ENCODE measurements at regions not wholly inside any gene's neighbourhood (a gene's known extent, or its start where the extent isn't known, plus 50 kb on each side); places are given as distances from the start of the nearest gene placed in this dataset.
"Not testable (repeated sequence)": the region's sequence is repeated elsewhere in the genome, so short reads cannot be mapped to it uniquely, and the experiment has no call there.

- H3K36me3 Mint-ChIP-seq; DNase-seq; H3K27me3 Mint-ChIP-seq; intact Hi-C loops (cut with micrococcal nuclease); H3K4me3 Mint-ChIP-seq; H3K4me1 Mint-ChIP-seq (ENCODE audit: low read depth); H3K9me3 Mint-ChIP-seq; POLR2A ChIA-PET; H3K27ac Mint-ChIP-seq; CTCF ChIA-PET: not testable (repeated sequence)
These were observed 122.5 kb downstream of the TMEM121 start for GRCh38 chr14:105648609-105649535.

- H3K27me3 Mint-ChIP-seq; DNase-seq; intact Hi-C loops (cut with micrococcal nuclease); H3K4me3 Mint-ChIP-seq; H3K36me3 Mint-ChIP-seq; CTCF ChIA-PET; H3K27ac Mint-ChIP-seq; H3K9me3 Mint-ChIP-seq; POLR2A ChIA-PET; H3K4me1 Mint-ChIP-seq (ENCODE audit: low read depth): not testable (repeated sequence)
These were observed 125.9 kb downstream of the TMEM121 start for GRCh38 chr14:105652317-105652716.

- intact Hi-C loops (cut with micrococcal nuclease): not testable (repeated sequence)
These were observed 127.5 kb downstream of the TMEM121 start for GRCh38 chr14:105653921-105654320.

GRCh38 chr14:105659255-105659654 lies 132.9 kb downstream of the TMEM121 start:
- H3K27ac Mint-ChIP-seq; DNase-seq; CTCF ChIA-PET; H3K36me3 Mint-ChIP-seq; H3K4me1 Mint-ChIP-seq (ENCODE audit: low read depth); POLR2A ChIA-PET; intact Hi-C loops (cut with micrococcal nuclease); H3K4me3 Mint-ChIP-seq: not testable (repeated sequence)
- peaks cover 30% of the 10 kb centered on the region for H3K9me3 Mint-ChIP-seq
- peaks cover 20% of the 10 kb centered on the region for H3K27me3 Mint-ChIP-seq

More at GRCh38 chr14:105653921-105654320, 127.5 kb downstream of the TMEM121 start:
- DNase-seq; CTCF ChIA-PET; H3K36me3 Mint-ChIP-seq; H3K4me3 Mint-ChIP-seq; POLR2A ChIA-PET; H3K27ac Mint-ChIP-seq; H3K27me3 Mint-ChIP-seq; H3K4me1 Mint-ChIP-seq (ENCODE audit: low read depth): not testable (repeated sequence)
- H3K9me3 Mint-ChIP-seq: peaks cover 12% of the 10 kb centered on the region

GRCh38 chr14:105659935-105660527 lies 133.6 kb downstream of the TMEM121 start:
- ChIA-PET CTCF (no interaction called here), POLR2A (no interaction called here)
- H3K9me3 Mint-ChIP-seq: peaks cover 30% of the 10 kb centered on the region
- H3K27ac Mint-ChIP-seq: no peak overlapping the region
- peaks cover 20% of the 10 kb centered on the region for H3K27me3 Mint-ChIP-seq
- DNase-seq: no peak
- H3K4me3 Mint-ChIP-seq: no peak overlapping the region
- H3K4me1 Mint-ChIP-seq (ENCODE audit: low read depth): no peaks in the 10 kb centered on the region
- no peaks in the 10 kb centered on the region for H3K36me3 Mint-ChIP-seq
- intact Hi-C loops (cut with micrococcal nuclease): no loop called here

GRCh38 chr14:105660816-105661531 lies 134.6 kb downstream of the TMEM121 start:
- no peak for DNase-seq
- H3K27ac Mint-ChIP-seq: no peak overlapping the region
- ChIA-PET POLR2A (no interaction called here), CTCF (no interaction called here)
- peaks cover 20% of the 10 kb centered on the region for H3K27me3 Mint-ChIP-seq
- intact Hi-C loops (cut with micrococcal nuclease): no loop called here
- H3K4me1 Mint-ChIP-seq (ENCODE audit: low read depth): no peaks in the 10 kb centered on the region
- H3K36me3 Mint-ChIP-seq: no peaks in the 10 kb centered on the region
- H3K4me3 Mint-ChIP-seq: no peak overlapping the region
- H3K9me3 Mint-ChIP-seq: peaks cover 30% of the 10 kb centered on the region

GRCh38 chr14:105662043-105662442 lies 135.7 kb downstream of the TMEM121 start:
- H3K4me1 Mint-ChIP-seq (ENCODE audit: low read depth); intact Hi-C loops (cut with micrococcal nuclease); DNase-seq; H3K4me3 Mint-ChIP-seq; H3K36me3 Mint-ChIP-seq; POLR2A ChIA-PET; CTCF ChIA-PET; H3K27ac Mint-ChIP-seq: not testable (repeated sequence)
- H3K9me3 Mint-ChIP-seq: peaks cover 30% of the 10 kb centered on the region
- H3K27me3 Mint-ChIP-seq: peaks cover 20% of the 10 kb centered on the region

GRCh38 chr14:105662592-105662991 lies 136.2 kb downstream of the TMEM121 start:
- H3K4me3 Mint-ChIP-seq; CTCF ChIA-PET; H3K36me3 Mint-ChIP-seq; H3K4me1 Mint-ChIP-seq (ENCODE audit: low read depth); DNase-seq; POLR2A ChIA-PET; intact Hi-C loops (cut with micrococcal nuclease); H3K27ac Mint-ChIP-seq: not testable (repeated sequence)
- H3K9me3 Mint-ChIP-seq: peaks cover 29% of the 10 kb centered on the region
- H3K27me3 Mint-ChIP-seq: peaks cover 19% of the 10 kb centered on the region

GRCh38 chr14:105663323-105663722 lies 136.9 kb downstream of the TMEM121 start:
- CTCF ChIA-PET; H3K27ac Mint-ChIP-seq; POLR2A ChIA-PET; H3K36me3 Mint-ChIP-seq; H3K4me1 Mint-ChIP-seq (ENCODE audit: low read depth); intact Hi-C loops (cut with micrococcal nuclease); H3K4me3 Mint-ChIP-seq; DNase-seq: not testable (repeated sequence)
- Mint-ChIP-seq H3K9me3 (peaks cover 23% of the 10 kb centered on the region), H3K27me3 (peaks cover 18% of the 10 kb centered on the region)

GRCh38 chr14:105663818-105664596 lies 137.6 kb downstream of the TMEM121 start:
- Mint-ChIP-seq H3K9me3 (peaks cover 17% of the 10 kb centered on the region), H3K27me3 (peaks cover 15% of the 10 kb centered on the region)
- intact Hi-C loops (cut with micrococcal nuclease); H3K4me3 Mint-ChIP-seq; H3K36me3 Mint-ChIP-seq; CTCF ChIA-PET; POLR2A ChIA-PET; H3K4me1 Mint-ChIP-seq (ENCODE audit: low read depth); H3K27ac Mint-ChIP-seq; DNase-seq: not testable (repeated sequence)

GRCh38 chr14:105664691-105665090 lies 138.3 kb downstream of the TMEM121 start:
- ChIA-PET CTCF (no interaction called here), POLR2A (no interaction called here)
- Mint-ChIP-seq H3K36me3 (no peaks in the 10 kb centered on the region), H3K27me3 (peaks cover 14% of the 10 kb centered on the region), H3K4me3 (no peak overlapping the region), H3K27ac (no peak overlapping the region), H3K9me3 (peaks cover 10% of the 10 kb centered on the region), H3K4me1 (ENCODE audit: low read depth) (no peaks in the 10 kb centered on the region)
- no peak for DNase-seq
- intact Hi-C loops (cut with micrococcal nuclease): loop anchor here (5.0 kb wide), 1 partner anchor 78 kb away; no protein-coding TSS in a partner anchor

Measured in activated CD4-positive, alpha-beta memory T cell treated with anti-CD3 and anti-CD28 coated beads for 36 hours (primary cell).